ENCODE measurements at regions not wholly inside any gene's neighbourhood (a gene's known extent, or its start where the extent isn't known, plus 50 kb on each side); places are given as distances from the start of the nearest gene placed in this dataset.
"Not testable (repeated sequence)": the region's sequence is repeated elsewhere in the genome, so short reads cannot be mapped to it uniquely, and the experiment has no call there.

GRCh38 chr3:187497052-187497451 is 128.9 kb downstream of the RTP4 start:
- DNase-seq (ENCODE audit: low spot score): no peak
- intact Hi-C loops (cut with DNase I): no loop called here
- Histone ChIP-seq H3K27me3 (replicated peaks; ENCODE audit: insufficient read depth) (no peaks in the 10 kb centered on the region), H3K4me1 (replicated peaks) (no peaks in the 10 kb centered on the region), H3K4me3 (no peak overlapping the region), H3K9me3 (no peaks in the 10 kb centered on the region), H3K36me3 (no peaks in the 10 kb centered on the region), H3K27ac (no peak overlapping the region)
- no peak for TF ChIP-seq POLR2AphosphoS5 (IDR thresholded peaks at IDR 0.05)
- no peak for TF ChIP-seq CTCF (IDR thresholded peaks at IDR 0.05)
- no peak for TF ChIP-seq POLR2A (IDR thresholded peaks at IDR 0.05)
- 35% methylated on average over 1 of the region's 1 CpG for WGBS

GRCh38 chr3:187494056-187494455 is 125.9 kb downstream of the RTP4 start:
- DNase-seq (ENCODE audit: low spot score); intact Hi-C loops (cut with DNase I); H3K4me1 ChIP-seq (replicated peaks); H3K9me3 ChIP-seq; H3K4me3 ChIP-seq; H3K27me3 ChIP-seq (replicated peaks; ENCODE audit: insufficient read depth); H3K36me3 ChIP-seq; H3K27ac ChIP-seq: not testable (repeated sequence)
- 94% methylated on average over 3 of the region's 3 CpGs for WGBS

GRCh38 chr3:187491371-187491770 is 123.2 kb downstream of the RTP4 start:
- H3K27me3 ChIP-seq (replicated peaks; ENCODE audit: insufficient read depth): no peaks in the 10 kb centered on the region
- H3K27ac ChIP-seq: no peak overlapping the region
- H3K4me3 ChIP-seq: no peak overlapping the region
- DNase-seq (ENCODE audit: low spot score): no peak
- intact Hi-C loops (cut with DNase I): no loop called here
- 71% methylated on average over 2 of the region's 2 CpGs for WGBS
- no peaks in the 10 kb centered on the region for H3K36me3 ChIP-seq
- no peaks in the 10 kb centered on the region for H3K9me3 ChIP-seq
- H3K4me1 ChIP-seq (replicated peaks): no peaks in the 10 kb centered on the region
- TF ChIP-seq POLR2A (IDR thresholded peaks at IDR 0.05): no peak
- no peak for TF ChIP-seq CTCF (IDR thresholded peaks at IDR 0.05)
- TF ChIP-seq POLR2AphosphoS5 (IDR thresholded peaks at IDR 0.05): no peak

DNA sequence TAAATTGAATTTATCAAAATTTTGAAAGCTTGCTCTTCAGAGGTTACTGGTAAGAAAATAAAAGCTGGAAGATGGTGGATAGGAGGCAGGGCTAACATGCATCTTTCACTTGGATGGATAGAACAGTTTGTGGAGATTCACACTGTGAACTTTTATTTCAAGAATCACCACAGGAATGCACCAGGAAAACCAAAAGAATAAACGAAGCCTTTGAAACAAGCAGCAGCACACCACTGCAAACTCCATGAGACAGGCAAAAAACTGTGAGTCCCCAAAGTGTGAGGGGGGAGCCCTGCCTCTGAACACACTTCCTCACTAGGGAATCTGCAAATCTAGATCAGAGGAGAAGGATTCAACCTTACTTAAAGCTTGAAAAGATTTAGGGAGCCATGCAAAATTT is 122.2 kb downstream of the RTP4 start:
- no peak for DNase-seq (ENCODE audit: low spot score)
- Histone ChIP-seq H3K36me3 (no peaks in the 10 kb centered on the region), H3K9me3 (no peaks in the 10 kb centered on the region), H3K4me1 (replicated peaks) (no peaks in the 10 kb centered on the region), H3K27ac (no peak overlapping the region), H3K4me3 (no peak overlapping the region), H3K27me3 (replicated peaks; ENCODE audit: insufficient read depth) (no peaks in the 10 kb centered on the region)
- intact Hi-C loops (cut with DNase I): no loop called here
- TF ChIP-seq POLR2A (IDR thresholded peaks at IDR 0.05): no peak
- no peak for TF ChIP-seq CTCF (IDR thresholded peaks at IDR 0.05)
- no peak for TF ChIP-seq POLR2AphosphoS5 (IDR thresholded peaks at IDR 0.05)
- WGBS: 70% methylated on average over 1 of the region's 1 CpG

- Histone ChIP-seq H3K27ac (no peak overlapping the region), H3K4me1 (replicated peaks) (no peaks in the 10 kb centered on the region), H3K9me3 (no peaks in the 10 kb centered on the region), H3K27me3 (replicated peaks; ENCODE audit: insufficient read depth) (no peaks in the 10 kb centered on the region), H3K36me3 (no peaks in the 10 kb centered on the region), H3K4me3 (no peak overlapping the region)
- TF ChIP-seq POLR2AphosphoS5 (IDR thresholded peaks at IDR 0.05) (no peak), CTCF (IDR thresholded peaks at IDR 0.05) (no peak), POLR2A (IDR thresholded peaks at IDR 0.05) (no peak)
- intact Hi-C loops (cut with DNase I): no loop called here
- 51% methylated on average over 10 of the region's 10 CpGs for WGBS
- DNase-seq (ENCODE audit: low spot score): no peak
Observed at GRCh38 chr3:187484547-187485295, 116.5 kb downstream of the RTP4 start.

Measured in prostate gland (tissue), 2 donors.